Retinal pigment epithelial cell (primary cell): ENCODE measurements at regions not wholly inside any gene's neighbourhood (a gene's known extent, or its start where the extent isn't known, plus 50 kb on each side); places are given as distances from the start of the nearest gene placed in this dataset.

Experiments used
- DNase-seq: peaks from one replicate; pipeline ENCODE4 v3.0.0-alpha.2; 2010; ENCODE audit warnings: low read depth
- H3K4me3 ChIP-seq: 2 replicates; pipeline ENCODE4 v1.5.1; 2011; ENCODE audit warnings: mild to moderate bottlenecking, low read length, control low read depth, moderate library complexity
- TF ChIP-seq, protein P1 (sequence below): conservative IDR thresholded peaks from 2 replicates; pipeline ENCODE4 v1.5.1; 2011; ENCODE audit warnings: low read depth, low read length, control low read depth, inconsistent platforms

GRCh38 chr3:194933465-194933864 is 247.8 kb downstream of the FAM43A start:
- no peak for DNase-seq
- TF ChIP-seq, protein P1, sequence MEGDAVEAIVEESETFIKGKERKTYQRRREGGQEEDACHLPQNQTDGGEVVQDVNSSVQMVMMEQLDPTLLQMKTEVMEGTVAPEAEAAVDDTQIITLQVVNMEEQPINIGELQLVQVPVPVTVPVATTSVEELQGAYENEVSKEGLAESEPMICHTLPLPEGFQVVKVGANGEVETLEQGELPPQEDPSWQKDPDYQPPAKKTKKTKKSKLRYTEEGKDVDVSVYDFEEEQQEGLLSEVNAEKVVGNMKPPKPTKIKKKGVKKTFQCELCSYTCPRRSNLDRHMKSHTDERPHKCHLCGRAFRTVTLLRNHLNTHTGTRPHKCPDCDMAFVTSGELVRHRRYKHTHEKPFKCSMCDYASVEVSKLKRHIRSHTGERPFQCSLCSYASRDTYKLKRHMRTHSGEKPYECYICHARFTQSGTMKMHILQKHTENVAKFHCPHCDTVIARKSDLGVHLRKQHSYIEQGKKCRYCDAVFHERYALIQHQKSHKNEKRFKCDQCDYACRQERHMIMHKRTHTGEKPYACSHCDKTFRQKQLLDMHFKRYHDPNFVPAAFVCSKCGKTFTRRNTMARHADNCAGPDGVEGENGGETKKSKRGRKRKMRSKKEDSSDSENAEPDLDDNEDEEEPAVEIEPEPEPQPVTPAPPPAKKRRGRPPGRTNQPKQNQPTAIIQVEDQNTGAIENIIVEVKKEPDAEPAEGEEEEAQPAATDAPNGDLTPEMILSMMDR: no peak
- H3K4me3 ChIP-seq: no peak overlapping the region

DNA sequence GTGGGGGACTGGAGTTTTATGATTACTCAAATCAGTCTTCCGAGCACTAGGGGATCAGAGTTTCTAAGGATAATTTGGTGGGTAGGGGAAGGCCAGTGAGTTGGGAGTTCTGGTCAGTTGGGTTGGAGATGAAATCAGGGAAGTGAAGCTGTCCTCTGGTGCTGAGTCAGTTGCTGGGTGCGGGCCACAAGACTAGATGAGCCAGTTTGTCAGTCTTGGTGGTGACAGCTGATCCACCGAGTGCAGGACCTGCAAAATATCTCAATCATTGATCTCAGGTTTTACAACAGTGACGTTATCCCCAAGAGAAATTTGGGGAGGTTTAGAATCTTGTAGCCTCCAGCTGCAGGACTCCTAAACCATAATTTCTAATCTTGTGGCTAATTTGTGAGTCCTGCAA is 249.4 kb downstream of the FAM43A start:
- TF ChIP-seq, protein P1: no peak
- no peak for DNase-seq
- H3K4me3 ChIP-seq: no peak overlapping the region

- no peak overlapping the region for H3K4me3 ChIP-seq
- TF ChIP-seq, protein P1: no peak
- DNase-seq: no peak
These were observed 250.2 kb downstream of the FAM43A start for GRCh38 chr3:194935632-194936470.

DNA sequence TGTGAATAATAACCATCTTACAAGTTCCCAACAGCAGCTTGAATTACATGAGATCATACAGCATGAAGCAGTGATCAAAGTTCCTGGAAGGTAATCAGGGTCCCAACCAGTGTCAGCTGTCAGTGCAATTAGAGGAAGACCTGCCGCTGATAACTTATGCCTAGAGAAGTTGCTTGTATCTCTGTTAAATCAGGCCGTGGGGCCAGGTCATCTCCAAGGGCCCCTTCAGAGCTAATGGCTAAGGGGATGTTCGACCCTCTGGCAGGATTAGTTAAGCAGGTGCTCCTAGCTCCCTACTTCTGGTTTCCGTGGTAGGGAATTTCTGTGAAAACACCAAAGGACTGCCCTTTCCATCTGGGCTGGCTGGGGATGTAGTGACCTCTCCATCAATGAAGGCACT is 251.0 kb downstream of the FAM43A start:
- DNase-seq: no peak

DNA sequence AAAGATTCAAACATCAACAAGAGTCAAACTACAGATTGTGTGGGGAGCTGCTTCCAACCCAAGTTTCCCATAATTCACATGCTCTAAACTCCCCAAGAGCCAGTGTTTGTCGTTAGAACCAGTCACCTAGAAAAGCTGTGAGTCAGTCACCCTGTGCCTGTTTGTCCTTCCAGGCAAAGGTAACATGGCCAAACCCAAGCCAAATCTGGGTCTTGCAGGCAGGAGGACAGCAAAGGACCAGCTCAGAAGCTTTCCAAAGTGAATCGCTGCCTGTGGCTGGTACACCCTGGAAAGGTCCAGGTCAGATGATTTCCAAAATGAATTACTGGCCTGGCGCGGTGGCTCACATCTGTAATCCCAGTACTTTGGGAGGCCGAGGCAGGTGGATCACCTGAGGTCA is 251.5 kb downstream of the FAM43A start:
- no peak overlapping the region for H3K4me3 ChIP-seq
- no peak for DNase-seq
- TF ChIP-seq, protein P1: no peak

More for the DNA sequence above, 251.0 kb downstream of the FAM43A start:
- no peak overlapping the region for H3K4me3 ChIP-seq
- TF ChIP-seq, protein P1: no peak

DNA sequence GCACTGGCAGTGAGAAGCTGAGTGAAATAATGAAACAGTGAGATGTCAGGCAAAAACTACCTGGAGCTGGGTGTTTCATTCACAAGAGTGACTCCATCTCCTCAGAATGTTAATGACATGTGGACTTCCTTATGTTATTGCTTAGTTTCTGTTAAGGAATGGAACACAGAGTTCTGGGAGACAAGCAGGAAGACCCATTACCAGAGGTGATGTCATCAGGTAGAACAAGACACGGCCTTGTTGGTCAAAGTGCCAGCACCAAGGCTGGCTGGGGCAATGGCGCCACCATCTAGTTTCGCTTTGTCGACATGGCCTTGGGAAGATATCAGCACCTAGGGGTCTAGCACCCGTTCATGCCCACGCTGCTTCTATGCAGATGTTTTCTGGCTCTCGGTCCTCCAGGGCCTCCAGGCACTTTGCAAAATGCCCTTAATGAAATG is 252.2 kb downstream of the FAM43A start:
- TF ChIP-seq, protein P1: no peak
- DNase-seq: no peak
- no peak overlapping the region for H3K4me3 ChIP-seq

GRCh38 chr3:194938845-194939531 is 253.3 kb downstream of the FAM43A start:
- no peak for DNase-seq
- H3K4me3 ChIP-seq: no peak overlapping the region
- TF ChIP-seq, protein P1: no peak
